Erythroblast (primary cell): ENCODE measurements at regions not wholly inside any gene's neighbourhood (a gene's known extent, or its start where the extent isn't known, plus 50 kb on each side); places are given as distances from the start of the nearest gene placed in this dataset.

ENCODE experiments used
- GATA1 ChIP-seq: IDR thresholded peaks from 2 replicates; pipeline ENCODE4 v1.6.1; 2011; ENCODE audit warnings: low read depth, mild to moderate bottlenecking, control low read depth, low read length, moderate library complexity
- POLR2A ChIP-seq: IDR thresholded peaks from 2 replicates; pipeline ENCODE4 v1.6.1; 2011; ENCODE audit warnings: mild to moderate bottlenecking, low read length

- TF ChIP-seq POLR2A (no peak), GATA1 (no peak)
Observed at GRCh38 chr2:145184741-145185651, 665.1 kb upstream of the ZEB2 start.
